Kidney epithelial cell (primary cell): ENCODE measurements at regions not wholly inside any gene's neighbourhood (a gene's known extent, or its start where the extent isn't known, plus 50 kb on each side); places are given as distances from the start of the nearest gene placed in this dataset.

Experiments used
- DNase-seq: peaks from one replicate; pipeline ENCODE4 v3.0.0-alpha.2; 2010; ENCODE audit warnings: low read depth
- H3K27me3 ChIP-seq: 2 replicates; pipeline ENCODE4 v1.6.0; 2011; ENCODE audit warnings: low read length; ENCODE audit not compliant: control insufficient read depth, insufficient read depth
- H3K36me3 ChIP-seq: 2 replicates; pipeline ENCODE4 v1.5.1; 2011; ENCODE audit warnings: low read length; ENCODE audit not compliant: control insufficient read depth, insufficient read depth
- H3K4me3 ChIP-seq: 2 replicates; pipeline ENCODE4 v1.5.1; 2011; ENCODE audit warnings: low read depth, mild to moderate bottlenecking, control low read depth, low read length
- CTCF ChIP-seq: IDR thresholded peaks from 2 replicates; pipeline ENCODE4 v1.5.1; 2011; ENCODE audit warnings: mild to moderate bottlenecking, moderate library complexity, low read length, control low read depth, inconsistent platforms; ENCODE audit not compliant: insufficient read depth, poor library complexity, severe bottlenecking

DNA sequence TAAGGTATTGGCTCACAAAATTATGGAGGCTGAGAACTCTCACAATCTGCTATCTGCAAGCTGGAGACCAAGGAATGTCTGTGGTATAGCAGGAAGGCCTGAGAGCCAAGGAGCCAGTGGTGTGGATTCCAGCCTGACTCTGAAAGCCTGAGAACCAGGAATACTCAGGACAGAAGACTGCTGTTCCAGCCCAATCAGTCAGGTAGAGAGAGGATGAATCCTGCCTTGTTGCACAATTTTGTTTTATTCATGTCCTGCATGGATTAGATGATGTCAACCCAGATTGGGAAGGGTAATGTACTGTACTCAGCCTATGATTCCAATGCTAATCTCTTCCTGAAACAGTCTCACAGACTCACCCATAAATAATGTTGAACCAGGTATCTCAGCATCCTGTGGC lies 312.4 kb upstream of the KCNMB2 start:
- Histone ChIP-seq H3K4me3 (no peak overlapping the region), H3K27me3 (no peaks in the 10 kb centered on the region), H3K36me3 (no peaks in the 10 kb centered on the region)
- no peak for TF ChIP-seq CTCF
- no peak for DNase-seq

GRCh38 chr3:178226094-178226493 lies 310.1 kb upstream of the KCNMB2 start:
- no peak for DNase-seq
- no peak for TF ChIP-seq CTCF
- H3K36me3 ChIP-seq = no peaks in the 10 kb centered on the region
- no peaks in the 10 kb centered on the region for H3K27me3 ChIP-seq
- H3K4me3 ChIP-seq = no peak overlapping the region

DNA sequence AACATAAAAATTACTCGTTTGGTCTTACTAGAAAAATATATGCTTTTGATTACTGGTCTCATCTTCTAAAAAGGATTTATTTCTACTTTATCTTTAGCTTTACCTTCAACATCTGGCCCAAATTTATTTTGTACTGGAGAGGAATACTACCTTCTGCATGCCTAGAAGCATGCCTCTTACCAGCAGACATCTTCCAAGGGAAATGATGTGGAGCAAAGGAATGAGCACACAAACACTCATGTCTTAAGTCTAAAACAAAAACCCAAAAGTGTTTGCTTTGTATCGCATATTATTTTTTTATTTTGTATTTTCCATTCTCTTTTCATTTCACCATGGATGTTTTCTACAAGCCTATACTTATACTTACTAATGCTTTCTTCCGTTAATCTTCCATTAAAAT lies 304.6 kb upstream of the KCNMB2 start:
- H3K36me3 ChIP-seq = no peaks in the 10 kb centered on the region
- TF ChIP-seq CTCF = no peak
- no peak for DNase-seq
- no peak overlapping the region for H3K4me3 ChIP-seq
- no peaks in the 10 kb centered on the region for H3K27me3 ChIP-seq

GRCh38 chr3:178233371-178234071 lies 302.7 kb upstream of the KCNMB2 start:
- Histone ChIP-seq H3K4me3 (no peak overlapping the region), H3K27me3 (no peaks in the 10 kb centered on the region), H3K36me3 (no peaks in the 10 kb centered on the region)
- no peak for TF ChIP-seq CTCF
- DNase-seq = no peak

DNA sequence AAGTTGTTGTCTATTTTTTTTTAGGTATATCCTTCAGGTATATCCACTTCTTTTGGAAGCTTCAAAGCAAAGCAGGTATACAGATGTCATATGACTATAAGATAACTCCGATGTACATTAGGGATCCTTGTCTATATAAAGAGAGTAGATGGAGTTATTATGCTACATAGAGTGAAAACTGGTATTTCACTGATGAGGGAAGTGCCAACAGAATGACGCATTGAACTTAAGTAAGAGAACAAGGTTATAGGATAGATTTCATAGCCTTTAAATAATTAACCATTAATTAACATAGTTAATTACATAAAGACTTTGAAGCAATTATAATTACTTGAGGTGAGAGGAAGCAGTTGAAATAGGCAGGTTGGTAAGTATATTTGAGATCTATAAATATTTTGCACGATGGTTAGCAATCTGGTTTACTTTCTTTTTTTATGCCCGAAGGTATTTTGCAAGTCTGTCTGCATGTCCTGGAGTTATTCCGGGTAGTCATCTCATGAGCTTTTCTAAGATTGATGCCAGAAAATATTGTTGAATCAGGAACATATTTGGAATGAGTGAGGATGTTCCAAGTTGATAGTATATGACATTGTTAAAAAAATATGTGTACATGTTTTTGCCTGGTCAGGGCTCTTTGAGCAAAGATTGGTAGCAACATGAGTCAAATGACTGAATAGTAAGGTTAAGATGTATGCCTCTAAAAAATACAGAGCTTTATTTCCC lies 299.5 kb upstream of the KCNMB2 start:
- H3K36me3 ChIP-seq = no peaks in the 10 kb centered on the region
- TF ChIP-seq CTCF = no peak
- H3K27me3 ChIP-seq = no peaks in the 10 kb centered on the region
- no peak for DNase-seq
- no peak overlapping the region for H3K4me3 ChIP-seq
